Spleen (tissue), 7 donors: ENCODE measurements at regions not wholly inside any gene's neighbourhood (a gene's known extent, or its start where the extent isn't known, plus 50 kb on each side); places are given as distances from the start of the nearest gene placed in this dataset.

ENCODE experiments used
- POLR2A ChIP-seq, 3 donors: fragments of 450-650 bp; IDR thresholded peaks; one replicate each; pipeline ENCODE4 v1.5.1; 2017; ENCODE audit warnings: antibody characterized with exemption in 3 of 3, mild to moderate bottlenecking in 1 of 3
- POLR2AphosphoS5 ChIP-seq, 3 donors: sonication (generic); formaldehyde crosslinking; IDR thresholded peaks; one replicate each; pipeline ENCODE4 v1.5.1; 2017; ENCODE audit warnings: antibody characterized with exemption in 3 of 3
- TF ChIP-seq, protein P1 (sequence below), 11 experiments: fragments of 200-600 bp in 7 of 11; fragments of 450-650 bp in 4 of 11; sonication (generic) in 4 of 11; IDR thresholded peaks in 8 of 11; conservative IDR thresholded peaks in 3 of 11; 1 replicate in 7 of 11; 2 replicates in 4 of 11; pipeline versions ENCODE4 v1.4.0 to v1.8.0; 2016 to 2021; ENCODE audit warnings: antibody characterized with exemption in 11 of 11, inconsistent platforms in 4 of 11, mild to moderate bottlenecking in 1 of 11
- donor health status: DM: no; HTN: no; CAD: no; lungs with moderate emphysema.
- donor health status: DM: no; HTN: no; CAD: no.
- donor health status: DM: no; HTN: no; CAD: no.

- no peak for TF ChIP-seq POLR2AphosphoS5 (IDR thresholded peaks at IDR 0.05)
- no peak for TF ChIP-seq POLR2A (IDR thresholded peaks at IDR 0.05)
- TF ChIP-seq, protein P1, sequence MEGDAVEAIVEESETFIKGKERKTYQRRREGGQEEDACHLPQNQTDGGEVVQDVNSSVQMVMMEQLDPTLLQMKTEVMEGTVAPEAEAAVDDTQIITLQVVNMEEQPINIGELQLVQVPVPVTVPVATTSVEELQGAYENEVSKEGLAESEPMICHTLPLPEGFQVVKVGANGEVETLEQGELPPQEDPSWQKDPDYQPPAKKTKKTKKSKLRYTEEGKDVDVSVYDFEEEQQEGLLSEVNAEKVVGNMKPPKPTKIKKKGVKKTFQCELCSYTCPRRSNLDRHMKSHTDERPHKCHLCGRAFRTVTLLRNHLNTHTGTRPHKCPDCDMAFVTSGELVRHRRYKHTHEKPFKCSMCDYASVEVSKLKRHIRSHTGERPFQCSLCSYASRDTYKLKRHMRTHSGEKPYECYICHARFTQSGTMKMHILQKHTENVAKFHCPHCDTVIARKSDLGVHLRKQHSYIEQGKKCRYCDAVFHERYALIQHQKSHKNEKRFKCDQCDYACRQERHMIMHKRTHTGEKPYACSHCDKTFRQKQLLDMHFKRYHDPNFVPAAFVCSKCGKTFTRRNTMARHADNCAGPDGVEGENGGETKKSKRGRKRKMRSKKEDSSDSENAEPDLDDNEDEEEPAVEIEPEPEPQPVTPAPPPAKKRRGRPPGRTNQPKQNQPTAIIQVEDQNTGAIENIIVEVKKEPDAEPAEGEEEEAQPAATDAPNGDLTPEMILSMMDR (IDR thresholded peaks at IDR 0.05 in 8 of 11, conservative IDR thresholded peaks at IDR 0.05 in 3 of 11) = no peak
Observed at GRCh38 chr9:90012949-90013348, 408.1 kb downstream of the GADD45G start.
